Right cardiac atrium (tissue), 5 donors: ENCODE measurements at regions not wholly inside any gene's neighbourhood (a gene's known extent, or its start where the extent isn't known, plus 50 kb on each side); places are given as distances from the start of the nearest gene placed in this dataset.
"Not testable (repeated sequence)": the region's sequence is repeated elsewhere in the genome, so short reads cannot be mapped to it uniquely, and the experiment has no call there.

Experiments used
- ATAC-seq, 2 donors: fragments of 200-7000 bp; cut with Tn5 transposase; one replicate each; pipeline versions ENCODE4 v1.8.0 to v1.9.1; 2020; ENCODE audit warnings: moderate library complexity in 2 of 2, mild to moderate bottlenecking in 1 of 2
- DNase-seq, 3 donors: peaks; one replicate each; pipeline ENCODE4 v3.0.0-alpha.2; 2020
- H3K27ac ChIP-seq: one replicate; pipeline ENCODE4 v1.5.1; 2013; ENCODE audit warnings: mild to moderate bottlenecking, low read length, control low read depth, moderate library complexity
- H3K27me3 ChIP-seq: one replicate; pipeline ENCODE4 v1.6.1; 2013; ENCODE audit not compliant: control insufficient read depth, insufficient read depth
- H3K4me1 ChIP-seq: one replicate; pipeline ENCODE4 v1.6.1; 2013; ENCODE audit warnings: low read length; ENCODE audit not compliant: control insufficient read depth, insufficient read depth
- H3K4me3 ChIP-seq: one replicate; pipeline ENCODE4 v1.5.1; 2013; ENCODE audit warnings: low read length, control low read depth
- H3K9me3 ChIP-seq: one replicate; pipeline ENCODE4 v1.6.1; 2013; ENCODE audit warnings: low read length; ENCODE audit not compliant: control insufficient read depth
- WGBS: extraction: QIAGEN DNeasy Blood & Tissue Kit; methylation state at CpG from one replicate; pipeline ENCODE4 v1.1.7; 2013; 5-methylcytosine and 5-hydroxymethylcytosine counted together
- intact Hi-C, 4 donors: fragments of 100-400 bp; cut with DNase I; formaldehyde crosslinking; loops; one replicate each; pipeline versions ENCODE4 v1.11.0 to v1.14.0; 2022 to 2023
- donor health status: healthy with polysubstance abuse.
- donor health status: DM: no; HTN: yes; CAD: no.
- donor health status: DM: no; HTN: no; CAD: no.
- donor health status: DM: no; HTN: yes; CAD: no; lungs with severe emphysema.
- donor health status: DM: yes; HTN: yes; CAD: no.

GRCh38 chr14:56351861-56352260 is 227.7 kb upstream of the TMEM260 start:
- Histone ChIP-seq H3K27me3 (no peaks in the 10 kb centered on the region), H3K9me3 (no peaks in the 10 kb centered on the region), H3K4me3 (no peak overlapping the region), H3K4me1 (no peaks in the 10 kb centered on the region), H3K27ac (no peak overlapping the region)
- DNase-seq (no peak), ATAC-seq (no peak)
- intact Hi-C loops, result no loop called here
- 90% methylated on average over 4 of the region's 4 CpGs for WGBS

GRCh38 chr14:56352999-56353398 is 226.6 kb upstream of the TMEM260 start:
- Histone ChIP-seq H3K9me3 (no peaks in the 10 kb centered on the region), H3K4me3 (no peak overlapping the region), H3K4me1 (no peaks in the 10 kb centered on the region), H3K27ac (no peak overlapping the region), H3K27me3 (no peaks in the 10 kb centered on the region)
- no peak for ATAC-seq
- WGBS, result 86% methylated on average over 2 of the region's 2 CpGs
- intact Hi-C loops, result no loop called here
- DNase-seq, result no peak

- no peaks in the 10 kb centered on the region for H3K27me3 ChIP-seq
- H3K4me1 ChIP-seq, result no peaks in the 10 kb centered on the region
- DNase-seq, result peak in 1 of 3 donors; percentile 22
- peak in 1 of 2 donors; percentile 41 for ATAC-seq
- H3K27ac ChIP-seq, result no peak overlapping the region
- no peaks in the 10 kb centered on the region for H3K9me3 ChIP-seq
- 46% methylated on average over 9 of the region's 9 CpGs for WGBS
- intact Hi-C loops, result no loop called here
- H3K4me3 ChIP-seq, result no peak overlapping the region
These were observed 222.2 kb upstream of the TMEM260 start for GRCh38 chr14:56357428-56357827.

- Histone ChIP-seq H3K9me3 (no peaks in the 10 kb centered on the region), H3K27me3 (no peaks in the 10 kb centered on the region), H3K4me1 (no peaks in the 10 kb centered on the region), H3K4me3 (no peak overlapping the region), H3K27ac (no peak overlapping the region)
- WGBS, result 73% methylated on average over 2 of the region's 2 CpGs
- ATAC-seq (no peak), DNase-seq (no peak)
- intact Hi-C loops, result no loop called here
These were observed 221.3 kb upstream of the TMEM260 start for GRCh38 chr14:56358275-56358674.

- no peak overlapping the region for H3K4me3 ChIP-seq
- no peaks in the 10 kb centered on the region for H3K27me3 ChIP-seq
- WGBS, result 64% methylated on average over 7 of the region's 7 CpGs
- ATAC-seq (no peak), DNase-seq (no peak)
- H3K9me3 ChIP-seq, result no peaks in the 10 kb centered on the region
- no peak overlapping the region for H3K27ac ChIP-seq
- intact Hi-C loops, result no loop called here
- no peaks in the 10 kb centered on the region for H3K4me1 ChIP-seq
These were observed 220.6 kb upstream of the TMEM260 start for GRCh38 chr14:56358851-56359614.

- H3K27me3 ChIP-seq, intact Hi-C loops, ATAC-seq, H3K27ac ChIP-seq, H3K9me3 ChIP-seq, H3K4me1 ChIP-seq, DNase-seq, H3K4me3 ChIP-seq: not testable (repeated sequence)
- 87% methylated on average over 1 of the region's 1 CpG for WGBS
These were observed 213.9 kb upstream of the TMEM260 start for GRCh38 chr14:56365663-56366062.

GRCh38 chr14:56367416-56367815 is 212.2 kb upstream of the TMEM260 start:
- WGBS, result 88% methylated on average over 2 of the region's 2 CpGs
- ATAC-seq, result no peak

GRCh38 chr14:56371737-56372136 is 207.9 kb upstream of the TMEM260 start:
- H3K27me3 ChIP-seq, result no peaks in the 10 kb centered on the region
- H3K4me3 ChIP-seq, result no peak overlapping the region
- H3K27ac ChIP-seq, result no peak overlapping the region
- DNase-seq, result no peak
- intact Hi-C loops, result no loop called here
- no peak for ATAC-seq
- no peaks in the 10 kb centered on the region for H3K4me1 ChIP-seq
- no peaks in the 10 kb centered on the region for H3K9me3 ChIP-seq
- WGBS, result 93% methylated on average over 3 of the region's 3 CpGs

More at GRCh38 chr14:56367416-56367815, 212.2 kb upstream of the TMEM260 start:
- DNase-seq, result no peak
- no peaks in the 10 kb centered on the region for H3K4me1 ChIP-seq
- no peaks in the 10 kb centered on the region for H3K27me3 ChIP-seq
- no peaks in the 10 kb centered on the region for H3K9me3 ChIP-seq
- no peak overlapping the region for H3K27ac ChIP-seq
- intact Hi-C loops, result no loop called here
- no peak overlapping the region for H3K4me3 ChIP-seq

- WGBS, result 89% methylated on average over 1 of the region's 1 CpG
- H3K27ac ChIP-seq, result no peak overlapping the region
- H3K27me3 ChIP-seq, result no peaks in the 10 kb centered on the region
- ATAC-seq (no peak), DNase-seq (no peak)
- intact Hi-C loops, result no loop called here
- no peaks in the 10 kb centered on the region for H3K9me3 ChIP-seq
- H3K4me3 ChIP-seq, result no peak overlapping the region
- peaks cover 3% of the 10 kb centered on the region for H3K4me1 ChIP-seq
These were observed 205.2 kb upstream of the TMEM260 start for GRCh38 chr14:56374421-56374820.

GRCh38 chr14:56378046-56378445 is 201.6 kb upstream of the TMEM260 start:
- H3K27ac ChIP-seq, result peak overlapping the region; percentile 42
- intact Hi-C loops, result no loop called here
- H3K4me3 ChIP-seq, result no peak overlapping the region
- H3K4me1 ChIP-seq, result peaks cover 3% of the 10 kb centered on the region
- H3K27me3 ChIP-seq, result no peaks in the 10 kb centered on the region
- ATAC-seq (no peak), DNase-seq (no peak)
- no peaks in the 10 kb centered on the region for H3K9me3 ChIP-seq
- 84% methylated on average over 4 of the region's 4 CpGs for WGBS

GRCh38 chr14:56378475-56378877 is 201.1 kb upstream of the TMEM260 start:
- Histone ChIP-seq H3K4me1 (peaks cover 3% of the 10 kb centered on the region), H3K27ac (peak overlapping the region; percentile 42), H3K27me3 (no peaks in the 10 kb centered on the region), H3K4me3 (no peak overlapping the region), H3K9me3 (no peaks in the 10 kb centered on the region)
- 46% methylated on average over 2 of the region's 2 CpGs for WGBS
- ATAC-seq (peak; percentile 86 to 90), DNase-seq (no peak)
- intact Hi-C loops, result no loop called here

GRCh38 chr14:56379956-56380355 is 199.6 kb upstream of the TMEM260 start:
- Histone ChIP-seq H3K4me3 (no peak overlapping the region), H3K27me3 (no peaks in the 10 kb centered on the region), H3K27ac (no peak overlapping the region), H3K4me1 (peaks cover 3% of the 10 kb centered on the region), H3K9me3 (no peaks in the 10 kb centered on the region)
- DNase-seq (peak in 1 of 3 donors; percentile 15), ATAC-seq (peak in 1 of 2 donors; percentile 67)
- intact Hi-C loops, result no loop called here
- WGBS, result 53% methylated on average over 2 of the region's 2 CpGs
